H1 (cell line): ENCODE measurements at regions not wholly inside any gene's neighbourhood (a gene's known extent, or its start where the extent isn't known, plus 50 kb on each side); places are given as distances from the start of the nearest gene placed in this dataset.

Experiments used
- CTCF ChIA-PET: fragments of 300-600 bp; sonication (Branson Sonifier 250); formaldehyde crosslinking; loops from one replicate; lab custom pipeline; 2021; ENCODE audit not compliant: partially characterized antibody; lab: Charles Lee
- POLR2A ChIA-PET: fragments of 300-600 bp; sonication (Branson Sonifier 250); formaldehyde crosslinking; loops from one replicate; lab custom pipeline; 2021; ENCODE audit warnings: inconsistent platforms; ENCODE audit not compliant: partially characterized antibody; lab: Charles Lee
- DNase-seq, 2 experiments: peaks; one replicate each; pipeline versions ENCODE4 v3.0.0 to v3.0.0-alpha.2; 2010 to 2022; ENCODE audit warnings: low spot score in 2 of 2, low read depth in 1 of 2, mixed read lengths in 1 of 2
- FAIRE-seq: peaks from 2 replicates; lab custom pipeline; 2011; peaks lifted over from hg19 to GRCh38; lab: Jason Lieb, UNC
- H2AFZ ChIP-seq: 2 replicates; pipeline ENCODE4 v1.8.1; 2012; ENCODE audit warnings: low read length, inconsistent platforms
- H2AK5ac ChIP-seq: 2 replicates; pipeline ENCODE4 v1.6.1; 2013; ENCODE audit warnings: low read depth, low read length
- H2BK120ac ChIP-seq: replicated peaks from 2 replicates; pipeline ENCODE3; 2013; ENCODE audit warnings: low read depth, low read length, inconsistent platforms
- H2BK12ac ChIP-seq: 2 replicates; pipeline ENCODE4 v1.6.1; 2013; ENCODE audit warnings: low read depth, low read length
- H2BK15ac ChIP-seq: 2 replicates; pipeline ENCODE4 v1.6.1; 2013; ENCODE audit warnings: low read length
- H2BK20ac ChIP-seq: 2 replicates; pipeline ENCODE4 v1.6.1; 2013; ENCODE audit warnings: low read length
- H2BK5ac ChIP-seq: 2 replicates; pipeline ENCODE4 v1.6.1; 2013; ENCODE audit warnings: low read depth, low read length
- H3K14ac ChIP-seq: 2 replicates; pipeline ENCODE4 v1.6.1; 2013; ENCODE audit warnings: inconsistent platforms; ENCODE audit not compliant: insufficient read length
- H3K18ac ChIP-seq: 2 replicates; pipeline ENCODE4 v1.6.1; 2013; ENCODE audit warnings: low read length; ENCODE audit errors: extremely low read depth
- H3K23ac ChIP-seq: 2 replicates; pipeline ENCODE4 v1.6.1; 2013; ENCODE audit warnings: inconsistent platforms; ENCODE audit not compliant: insufficient read length
- H3K23me2 ChIP-seq: 2 replicates; pipeline ENCODE4 v1.6.1; 2013; ENCODE audit warnings: low read depth, low read length
- H3K27ac ChIP-seq: 2 replicates; pipeline ENCODE4 v1.6.1; 2011; ENCODE audit warnings: low read depth, low read length, inconsistent platforms
- H3K27me3 ChIP-seq, 4 experiments: replicated peaks in 1 of 4; 1 replicate in 1 of 4; 2 replicates in 3 of 4; pipeline versions ENCODE4 v1.6.1 to v1.8.1; 2011 to 2013; ENCODE audit warnings: low read length in 3 of 4, mild to moderate bottlenecking in 3 of 4, inconsistent platforms in 2 of 4, mixed read lengths in 2 of 4, moderate library complexity in 1 of 4; ENCODE audit not compliant: control insufficient read depth in 3 of 4, insufficient read depth in 3 of 4; ENCODE audit errors: extremely low read depth in 1 of 4
- H3K36me3 ChIP-seq, 4 experiments: 2 replicates each; pipeline versions ENCODE4 v1.6.1 to v1.8.1; 2011 to 2013; ENCODE audit warnings: mild to moderate bottlenecking in 4 of 4, low read length in 3 of 4, moderate library complexity in 2 of 4, control low read depth in 1 of 4, inconsistent platforms in 1 of 4; ENCODE audit not compliant: insufficient read depth in 4 of 4, control insufficient read depth in 2 of 4
- H3K4ac ChIP-seq: replicated peaks from 2 replicates; pipeline ENCODE3; 2013; ENCODE audit warnings: low read length, low read depth, mixed read lengths, inconsistent platforms; ENCODE audit not compliant: insufficient read length
- H3K4me1 ChIP-seq, 4 experiments: replicated peaks in 1 of 4; 1 replicate in 1 of 4; 2 replicates in 3 of 4; pipeline versions ENCODE4 v1.6.1 to v1.8.1; 2011 to 2013; ENCODE audit warnings: low read length in 3 of 4, inconsistent platforms in 2 of 4, mixed read lengths in 1 of 4; ENCODE audit not compliant: insufficient read depth in 4 of 4, control insufficient read depth in 3 of 4
- H3K4me2 ChIP-seq, 2 experiments: 2 replicates each; pipeline versions ENCODE4 v1.6.1 to v1.8.1; 2011 to 2013; ENCODE audit warnings: low read depth in 2 of 2, low read length in 2 of 2, control low read depth in 1 of 2, inconsistent platforms in 1 of 2, mild to moderate bottlenecking in 1 of 2; ENCODE audit not compliant: insufficient read depth in 1 of 2
- H3K4me3 ChIP-seq, 4 experiments: fragments of 200-600, 300-600 bp in 1 of 4; sonication (generic), shearing (Covaris generic), sonication (Bioruptor Twin) in 1 of 4; 2 replicates each; pipeline versions ENCODE4 v1.5.1 to v1.8.1; 2011 to 2016; ENCODE audit warnings: low read length in 4 of 4, low read depth in 3 of 4, control low read depth in 2 of 4, inconsistent platforms in 2 of 4, mild to moderate bottlenecking in 2 of 4, mixed read lengths in 1 of 4, moderate library complexity in 1 of 4; ENCODE audit not compliant: insufficient read depth in 2 of 4; ENCODE audit errors: extremely low read depth in 1 of 4
- H3K56ac ChIP-seq: replicated peaks from 2 replicates; pipeline ENCODE3; 2013; ENCODE audit warnings: low read depth, mild to moderate bottlenecking, mixed read lengths, low read length, inconsistent platforms; ENCODE audit not compliant: insufficient read length
- H3K79me1 ChIP-seq: 2 replicates; pipeline ENCODE4 v1.6.1; 2013; ENCODE audit warnings: low read depth, low read length, control low read depth
- H3K79me2 ChIP-seq, 2 experiments: 2 replicates each; pipeline versions ENCODE4 v1.6.1 to v1.8.1; 2012 to 2013; ENCODE audit warnings: low read length in 2 of 2, mild to moderate bottlenecking in 2 of 2, inconsistent platforms in 1 of 2; ENCODE audit not compliant: insufficient read depth in 2 of 2, control insufficient read depth in 1 of 2
- H3K9ac ChIP-seq, 4 experiments: replicated peaks in 1 of 4; 1 replicate in 1 of 4; 2 replicates in 3 of 4; pipeline versions ENCODE4 v1.6.1 to v1.8.1; 2011 to 2013; ENCODE audit warnings: low read depth in 3 of 4, low read length in 3 of 4, control low read depth in 2 of 4, mild to moderate bottlenecking in 2 of 4, moderate library complexity in 2 of 4, inconsistent platforms in 1 of 4; ENCODE audit errors: extremely low read depth in 1 of 4
- H3K9me3 ChIP-seq, 2 experiments: 2 replicates each; pipeline versions ENCODE4 v1.6.1 to v1.8.1; 2012 to 2013; ENCODE audit warnings: mild to moderate bottlenecking in 2 of 2, moderate library complexity in 2 of 2, control low read depth in 1 of 2, inconsistent platforms in 1 of 2, low read depth in 1 of 2, low read length in 1 of 2, mixed read lengths in 1 of 2; ENCODE audit not compliant: insufficient read depth in 2 of 2
- H4K20me1 ChIP-seq, 2 experiments: replicated peaks in 1 of 2; 2 replicates each; pipeline versions ENCODE3 to v1.8.1; 2011 to 2013; ENCODE audit warnings: inconsistent platforms in 2 of 2, low read length in 2 of 2, mild to moderate bottlenecking in 1 of 2; ENCODE audit not compliant: insufficient read depth in 2 of 2, control insufficient read depth in 1 of 2
- H4K5ac ChIP-seq: 2 replicates; pipeline ENCODE4 v1.6.1; 2013; ENCODE audit warnings: low read length, low read depth, mixed read lengths, inconsistent platforms; ENCODE audit not compliant: insufficient read length
- H4K8ac ChIP-seq: 2 replicates; pipeline ENCODE4 v1.8.0; 2013; ENCODE audit warnings: mild to moderate bottlenecking, moderate library complexity, low read length, inconsistent platforms; ENCODE audit not compliant: insufficient read depth; ENCODE audit errors: extremely low read depth
- H4K91ac ChIP-seq: replicated peaks from 2 replicates; pipeline ENCODE3; 2013; ENCODE audit warnings: low read length, mixed read lengths, inconsistent platforms; ENCODE audit not compliant: insufficient read length
- JUN ChIP-seq: IDR thresholded peaks from 2 replicates; pipeline ENCODE4 v1.6.1; 2011; ENCODE audit warnings: low read depth, mild to moderate bottlenecking, improper control_type of control experiment, low read length
- KDM5A ChIP-seq: fragments of 200-600 bp; IDR thresholded peaks from 2 replicates; pipeline ENCODE4 v1.7.1; 2012; ENCODE audit warnings: mild to moderate bottlenecking, low read length, inconsistent platforms, mixed read lengths
- RAD21 ChIP-seq, 2 experiments: IDR thresholded peaks in 1 of 2; conservative IDR thresholded peaks in 1 of 2; 2 replicates each; pipeline ENCODE4 v1.6.1; 2011; ENCODE audit warnings: low read depth in 2 of 2, low read length in 2 of 2, improper control_type of control experiment in 1 of 2, inconsistent platforms in 1 of 2, mild to moderate bottlenecking in 1 of 2, moderate library complexity in 1 of 2
- SAP30 ChIP-seq: fragments of 300-600 bp; sonication (generic); IDR thresholded peaks from 2 replicates; pipeline ENCODE4 v1.7.1; 2012; ENCODE audit warnings: low read length, moderate library complexity, mild to moderate bottlenecking, inconsistent platforms; ENCODE audit not compliant: insufficient read depth, insufficient replicate concordance
- TBP ChIP-seq: IDR thresholded peaks from 2 replicates; pipeline ENCODE4 v1.6.1; 2011; ENCODE audit warnings: low read depth, low read length, improper control_type of control experiment
- WGBS, 2 experiments: shearing (Covaris generic) in 1 of 2; methylation state at CpG; one replicate each; pipeline versions ENCODE4 v1.1.6 to v1.1.7; 2013 to 2015; ENCODE audit warnings: low lambda C conversion rate in 2 of 2, mixed read lengths in 2 of 2, inconsistent platforms in 1 of 2, low coverage in 1 of 2, missing lambda C conversion rate in 1 of 2; ENCODE audit not compliant: insufficient replicate concordance in 2 of 2, insufficient coverage in 1 of 2, insufficient read length in 1 of 2; ENCODE audit errors: extremely low coverage in 1 of 2, missing lambda C conversion rate in 1 of 2; 5-methylcytosine and 5-hydroxymethylcytosine counted together

- Histone ChIP-seq H3K23me2 (no peaks in the 10 kb centered on the region), H2BK120ac (no peak overlapping the region), H2BK12ac (no peak overlapping the region), H3K79me2 (no peaks in the 10 kb centered on the region), H2AFZ (no peak overlapping the region), H4K91ac (no peak overlapping the region), H3K4me3 (no peak overlapping the region), H2BK15ac (no peak overlapping the region), H3K14ac (no peak overlapping the region), H3K4ac (no peak overlapping the region), H3K27me3 (no peaks in the 10 kb centered on the region), H4K8ac (no peak overlapping the region), H3K18ac (no peak overlapping the region), H4K5ac (no peak overlapping the region), H3K4me1 (peaks cover 0 to 2% (median 0%) of the 10 kb centered on the region in 4 experiments; a peak in 1 of 7 replicates), H3K23ac (no peak overlapping the region), H3K36me3 (no peaks in the 10 kb centered on the region), H3K27ac (no peak overlapping the region), H2AK5ac (no peak overlapping the region), H2BK5ac (no peak overlapping the region), H3K9me3 (no peaks in the 10 kb centered on the region), H3K4me2 (no peak overlapping the region), H2BK20ac (no peak overlapping the region), H4K20me1 (no peaks in the 10 kb centered on the region), H3K56ac (no peak overlapping the region), H3K79me1 (no peaks in the 10 kb centered on the region), H3K9ac (no peak overlapping the region)
- ChIA-PET CTCF (interaction anchor here (0.9 kb wide), 1 partner anchor 216 kb away, joined by 3 read pairs; no protein-coding TSS in a partner anchor), POLR2A (no interaction called here)
- no peak for TF ChIP-seq TBP
- no peak for TF ChIP-seq JUN
- TF ChIP-seq KDM5A, result no peak
- TF ChIP-seq RAD21 (IDR thresholded peaks at IDR 0.05 in 1 of 2, conservative IDR thresholded peaks at IDR 0.05 in 1 of 2; ENCODE audit: low read depth in 2 of 2, low read length in 2 of 2), result no peak
- TF ChIP-seq SAP30, result no peak
- no peak for FAIRE-seq
- 85% methylated on average over 5 of the region's 5 CpGs; no CpG with 5 or more reads in 1 of the 2 experiments for WGBS, 2 experiments
- DNase-seq, result no peak
These were observed 116.9 kb downstream of the DUSP6 start for GRCh38 chr12:89235189-89235993.
